Limb (tissue), 2 donors: ENCODE measurements at regions not wholly inside any gene's neighbourhood (a gene's known extent, or its start where the extent isn't known, plus 50 kb on each side); places are given as distances from the start of the nearest gene placed in this dataset.
"Not testable (repeated sequence)": the region's sequence is repeated elsewhere in the genome, so short reads cannot be mapped to it uniquely, and the experiment has no call there.

Experiments used
- DNase-seq, 2 donors: peaks; one replicate each; pipeline ENCODE4 v3.0.0-alpha.2; 2016; ENCODE audit errors: extremely low spot score in 2 of 2

GRCh38 chr2:239747771-239748170, 277.4 kb downstream of the NDUFA10 start:
- no peak for DNase-seq

GRCh38 chr2:239747274-239747673, 277.9 kb downstream of the NDUFA10 start:
- DNase-seq, result no peak

DNA sequence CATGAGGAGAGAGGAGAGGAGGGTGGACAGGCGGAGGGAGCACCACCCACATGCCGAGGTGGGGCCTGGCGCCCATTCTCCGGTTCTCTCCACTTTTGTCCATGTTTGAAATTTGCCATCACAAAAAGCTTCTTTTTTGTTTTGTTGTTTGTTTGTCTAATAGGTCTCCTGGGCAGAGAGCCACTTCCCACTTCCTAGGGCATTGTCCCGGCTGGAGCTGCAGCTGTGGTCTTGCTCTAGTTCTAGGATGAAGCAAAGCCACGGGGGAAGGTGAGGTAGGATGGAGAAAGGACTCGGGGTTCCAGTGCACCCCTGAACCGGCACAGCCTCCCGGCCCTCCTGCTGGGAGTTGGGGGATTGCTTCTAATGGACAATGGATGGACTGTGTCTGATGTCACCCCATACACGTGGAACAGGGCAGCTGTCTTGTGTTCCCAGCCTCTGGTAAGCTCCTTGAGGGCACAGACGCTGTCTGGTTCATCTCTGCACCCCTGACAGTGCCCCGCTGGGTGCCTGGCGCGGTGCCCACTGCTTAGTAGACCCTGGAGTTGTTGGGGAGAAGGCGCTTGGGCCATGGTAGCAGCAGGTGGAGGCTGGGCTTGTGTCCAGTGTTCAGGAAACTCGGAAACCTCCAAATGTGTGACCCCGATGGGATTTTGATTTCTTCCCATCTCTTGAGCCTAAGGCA, 278.4 kb downstream of the NDUFA10 start:
- DNase-seq, result no peak

DNA sequence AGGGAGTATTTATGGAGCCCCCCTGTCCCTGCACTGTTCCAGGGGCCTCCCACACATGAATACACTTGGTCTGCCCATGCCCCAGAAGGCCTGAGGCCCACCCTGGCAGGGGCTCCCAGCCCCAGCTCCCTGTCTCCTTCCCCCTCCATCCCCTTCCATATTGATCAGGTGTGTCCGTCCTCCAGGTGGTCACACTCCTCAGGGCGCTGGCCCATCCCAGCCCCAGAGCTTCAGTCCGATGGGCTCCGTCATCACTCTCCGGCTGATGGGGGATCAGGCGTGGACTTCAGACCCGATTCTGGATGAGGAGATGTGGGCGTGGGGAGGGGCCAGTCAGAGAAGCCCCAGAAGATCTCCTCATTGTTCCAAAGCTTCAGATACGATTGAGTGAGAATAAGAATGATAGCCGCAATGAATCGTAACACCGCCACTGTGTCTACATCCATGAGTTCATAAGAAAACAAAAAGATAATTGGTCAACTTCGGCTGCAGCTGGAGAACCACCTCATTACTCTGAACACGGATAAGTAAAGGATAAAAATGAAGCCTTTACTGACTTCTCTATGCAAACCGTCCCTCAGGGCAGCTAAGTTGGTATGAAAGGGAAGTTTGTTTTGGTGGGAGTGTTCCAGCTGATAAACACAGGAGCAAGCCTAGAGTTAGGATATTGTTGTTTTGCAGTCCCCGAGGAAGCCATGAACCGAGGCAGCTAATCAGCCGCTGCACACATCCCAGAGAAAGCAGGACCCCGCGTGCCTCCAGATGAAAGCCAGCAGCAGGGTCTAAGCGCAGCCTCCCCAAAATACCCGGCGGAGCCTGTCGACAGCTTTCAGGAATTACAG, 279.5 kb downstream of the NDUFA10 start:
- DNase-seq, result no peak

DNA sequence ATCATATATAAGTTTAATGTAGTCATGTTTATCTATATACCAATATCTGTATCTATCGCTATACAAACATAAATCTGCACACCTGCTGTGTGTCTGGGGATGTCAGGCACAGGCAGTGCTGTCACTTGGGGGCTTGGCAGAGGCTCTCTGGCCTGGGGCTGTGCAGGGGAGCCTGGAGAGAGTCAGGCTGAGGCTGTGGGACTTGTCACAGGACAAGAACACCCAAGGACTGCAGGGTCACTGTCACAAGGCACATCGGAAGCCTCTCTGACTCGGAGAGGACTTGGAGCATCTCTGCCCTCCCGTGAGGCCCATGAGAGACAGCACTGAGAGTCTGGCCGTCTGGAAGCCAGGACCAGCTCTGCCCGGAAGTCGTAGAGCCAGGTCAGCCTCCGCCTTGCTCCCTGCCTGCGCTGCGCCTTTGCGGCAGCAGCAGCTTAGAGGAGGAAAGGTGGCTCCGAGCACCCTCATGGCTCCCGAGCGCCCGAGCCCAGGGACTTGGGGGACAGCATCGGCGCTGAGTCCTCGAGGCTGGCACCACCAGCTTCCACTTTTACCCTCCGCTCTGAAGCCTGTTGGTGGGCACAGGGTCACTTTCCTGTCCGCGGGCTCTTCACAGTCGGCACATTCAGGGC, 280.3 kb downstream of the NDUFA10 start:
- no peak for DNase-seq

DNA sequence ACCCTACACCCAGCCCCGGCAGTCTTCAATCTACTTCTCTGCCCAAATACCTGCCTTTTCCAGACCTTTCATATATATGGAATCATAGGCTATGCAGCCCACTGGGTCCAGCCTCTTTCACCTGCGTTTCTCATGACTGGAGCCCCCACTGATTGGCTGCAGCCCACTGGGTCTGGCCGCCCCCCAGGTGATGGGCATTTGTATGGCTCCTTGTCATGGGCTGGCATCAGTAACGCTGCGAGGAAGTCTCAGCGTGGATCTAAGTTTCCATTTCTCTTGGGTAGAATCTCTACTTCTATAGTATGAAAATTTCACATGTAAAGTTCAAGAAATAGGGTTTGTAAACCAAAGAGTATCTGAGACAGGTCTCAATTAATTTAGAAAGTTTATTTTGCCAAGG, 281.9 kb downstream of the NDUFA10 start:
- DNase-seq, result no peak

DNA sequence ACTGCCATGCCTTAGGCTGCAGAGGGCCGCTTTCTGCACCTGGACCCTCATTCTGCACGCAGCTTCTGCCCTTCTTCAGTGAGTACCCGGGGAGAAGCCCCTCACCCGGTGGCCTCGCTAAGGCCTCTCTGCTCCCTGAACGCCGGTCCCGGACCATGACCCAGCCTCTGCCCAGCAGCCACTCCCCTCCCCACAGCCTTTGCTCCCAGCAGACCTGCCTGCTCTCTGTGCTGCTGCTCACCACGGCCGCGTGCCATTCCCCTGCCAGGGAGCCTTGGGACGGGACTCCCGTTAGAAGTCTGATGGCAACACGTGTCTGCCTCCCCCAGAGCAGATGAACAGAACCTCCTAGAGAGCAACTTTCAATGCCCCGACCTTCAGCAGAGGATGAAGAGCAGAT, 282.8 kb downstream of the NDUFA10 start:
- DNase-seq, result no peak

DNA sequence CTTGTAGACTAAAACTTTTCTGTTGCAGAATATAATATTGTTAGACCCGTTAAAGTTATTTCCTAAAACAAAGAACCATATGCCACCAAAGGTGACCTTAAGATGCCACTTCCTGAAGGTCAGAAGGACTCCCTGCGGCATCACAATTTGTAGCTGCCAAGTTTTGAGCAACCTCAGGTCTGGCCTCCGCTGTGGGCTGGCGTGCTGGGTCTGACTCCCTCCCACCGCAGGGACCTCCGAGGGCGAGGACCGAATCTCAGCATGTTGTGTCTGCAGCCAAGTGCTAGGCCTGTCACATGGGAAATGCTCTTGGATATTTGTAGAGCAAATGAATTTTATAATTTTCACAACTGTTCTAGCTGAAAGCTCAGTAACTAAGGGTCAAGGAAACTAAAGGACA, 285.9 kb downstream of the NDUFA10 start:
- no peak for DNase-seq

- no peak for DNase-seq
These were observed 287.0 kb downstream of the NDUFA10 start for GRCh38 chr2:239738159-239738558.

DNA sequence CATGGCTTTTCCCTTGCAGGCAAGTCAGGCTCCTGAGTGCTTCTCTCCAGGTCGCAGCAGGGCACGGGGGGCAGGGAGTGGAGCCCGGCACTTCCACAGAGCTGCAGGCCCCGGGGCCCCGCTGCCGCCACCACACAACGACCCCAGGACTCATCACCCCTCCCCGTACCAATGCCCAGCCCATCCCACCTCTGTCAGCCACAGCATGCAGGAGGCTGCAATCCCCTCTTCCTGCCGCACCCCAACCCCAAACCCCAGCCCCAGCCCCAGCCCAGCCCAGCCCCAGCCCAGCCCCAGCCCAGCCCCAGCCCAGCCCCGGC, 288.0 kb downstream of the NDUFA10 start:
- no peak for DNase-seq

- no peak for DNase-seq
These were observed 288.6 kb downstream of the NDUFA10 start for GRCh38 chr2:239736358-239737143.

- no peak for DNase-seq
These were observed 289.2 kb downstream of the NDUFA10 start for GRCh38 chr2:239735829-239736357.

DNA sequence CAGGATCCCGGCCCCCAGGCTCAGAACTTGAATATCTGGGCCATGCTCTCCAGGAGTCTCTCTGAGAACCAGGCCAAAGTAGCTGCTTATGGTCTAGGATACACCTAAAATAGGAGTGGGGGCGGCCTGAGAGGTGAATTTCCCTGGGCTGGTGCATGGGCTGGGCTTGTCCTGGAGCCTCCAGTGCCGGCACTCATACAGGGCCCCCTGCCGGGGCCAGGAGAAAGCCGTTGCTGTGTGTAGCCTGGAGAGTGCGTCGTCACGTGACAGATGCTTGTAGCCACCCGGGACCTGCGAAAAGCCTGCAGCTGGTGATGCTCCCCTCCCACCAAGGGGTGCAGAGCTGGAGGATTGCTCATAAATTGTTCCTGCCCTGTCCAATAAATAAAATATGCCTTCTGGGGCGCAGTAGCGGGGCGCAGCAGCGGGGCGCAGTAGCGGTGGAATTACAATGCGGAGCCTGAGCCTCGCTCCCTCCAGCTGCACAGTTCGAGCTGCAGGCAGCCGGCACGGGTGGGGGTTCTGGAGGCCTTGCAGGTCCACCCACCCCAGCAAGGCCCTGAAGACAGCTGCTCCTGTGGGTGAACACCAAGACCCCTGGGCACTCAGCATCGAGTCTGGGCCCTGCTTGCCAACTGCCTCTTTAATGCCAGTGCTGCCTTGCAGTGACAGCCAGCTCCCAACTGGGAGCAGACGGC, 289.9 kb downstream of the NDUFA10 start:
- DNase-seq, result peak in 1 of 2 donors; percentile 77

DNA sequence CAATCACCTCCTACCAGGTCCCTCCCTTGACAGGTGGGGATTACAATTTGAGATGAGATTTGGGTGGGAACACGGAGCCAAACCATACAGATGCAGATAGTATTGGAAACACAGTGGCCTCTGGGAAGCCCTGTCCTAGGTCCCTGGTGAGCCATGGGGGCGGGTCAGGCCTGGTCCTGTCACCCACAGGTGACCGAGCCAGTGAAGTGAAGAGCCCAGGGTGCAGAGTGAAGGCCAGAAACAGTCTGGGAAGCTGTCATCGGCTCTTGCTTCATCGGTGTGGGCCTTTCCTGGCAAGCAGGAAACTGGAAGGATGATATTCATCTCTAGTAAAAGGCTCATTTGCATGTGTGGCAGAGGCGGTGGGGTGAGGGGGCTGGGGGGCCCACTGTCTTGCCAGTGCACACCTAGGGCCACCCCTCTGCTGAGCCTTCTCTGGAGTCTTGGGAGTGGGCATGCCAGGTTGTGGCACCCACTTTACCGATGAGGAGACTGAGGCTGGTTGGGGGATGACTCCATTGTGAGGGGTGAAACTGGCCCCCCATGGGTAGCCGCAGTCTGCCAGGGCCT, 290.6 kb downstream of the NDUFA10 start:
- DNase-seq, result no peak

GRCh38 chr2:239732666-239733010, 292.5 kb downstream of the NDUFA10 start:
- no peak for DNase-seq

- DNase-seq, result no peak
These were observed 293.0 kb downstream of the NDUFA10 start for GRCh38 chr2:239731998-239732665.

GRCh38 chr2:239731422-239731821, 293.7 kb downstream of the NDUFA10 start:
- no peak for DNase-seq

- no peak for DNase-seq
These were observed 294.2 kb downstream of the NDUFA10 start for GRCh38 chr2:239730897-239731296.

DNA sequence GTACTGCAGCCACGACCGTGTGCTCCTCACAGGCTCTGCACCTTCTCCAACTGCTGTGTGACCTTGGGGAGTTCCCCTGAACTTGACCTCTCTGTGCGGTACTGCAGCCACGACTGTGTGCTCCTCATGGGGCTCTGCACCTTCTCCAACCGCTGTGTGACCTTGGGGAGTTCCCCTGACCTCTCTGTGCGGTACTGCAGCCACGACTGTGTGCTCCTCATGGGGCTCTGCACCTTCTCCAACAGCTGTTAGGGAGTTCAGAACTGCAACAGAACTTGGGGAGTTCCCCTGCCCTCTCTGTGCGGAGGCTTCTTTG, 294.6 kb downstream of the NDUFA10 start:
- not testable (repeated sequence) for DNase-seq
